Fibroblast of skin of right biceps (primary cell): ENCODE measurements at regions not wholly inside any gene's neighbourhood (a gene's known extent, or its start where the extent isn't known, plus 50 kb on each side); places are given as distances from the start of the nearest gene placed in this dataset.
"Not testable (repeated sequence)": the region's sequence is repeated elsewhere in the genome, so short reads cannot be mapped to it uniquely, and the experiment has no call there.

Experiments
- DNase-seq: peaks from one replicate; pipeline ENCODE4 v3.0.0-alpha.2; 2013

DNA sequence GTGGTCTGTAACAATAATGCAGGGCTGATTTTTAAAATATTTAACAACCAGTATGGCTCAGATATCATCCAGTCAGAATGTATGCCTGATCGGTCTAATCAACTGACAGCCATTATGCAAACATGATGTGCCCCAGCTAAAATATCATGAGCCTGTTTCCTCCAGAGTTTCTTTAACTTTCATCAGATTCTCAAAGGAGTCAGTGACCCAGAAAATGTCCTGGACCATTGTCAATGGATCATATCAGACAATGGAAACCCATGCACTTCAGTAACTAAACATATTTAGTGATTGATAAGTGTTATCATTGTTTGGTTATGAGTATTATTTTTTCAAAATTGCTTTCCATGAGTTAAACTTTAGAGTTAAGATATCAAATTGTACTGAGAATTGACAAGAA lies 173.5 kb downstream of the LMBRD1 start:
- no peak for DNase-seq

DNA sequence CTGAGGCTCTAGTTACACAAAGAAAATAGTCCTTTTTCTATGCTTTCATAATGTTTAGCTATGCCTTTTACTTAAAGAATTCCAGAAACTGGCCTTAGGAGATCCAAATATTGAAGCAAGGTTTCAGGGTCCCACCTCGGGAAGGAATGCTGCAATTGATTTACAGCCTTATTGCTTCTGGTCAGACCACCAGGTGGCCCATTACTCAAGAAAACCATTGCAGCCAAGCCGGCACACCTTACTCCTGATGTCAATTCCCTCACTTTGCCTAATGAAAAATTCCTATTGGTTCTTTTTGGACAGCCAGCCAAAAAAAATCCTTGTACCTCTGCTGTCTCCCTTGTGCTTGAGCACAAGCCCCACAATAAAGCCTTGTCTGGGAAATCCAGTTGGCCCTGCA lies 173.9 kb downstream of the LMBRD1 start:
- DNase-seq = no peak

DNA sequence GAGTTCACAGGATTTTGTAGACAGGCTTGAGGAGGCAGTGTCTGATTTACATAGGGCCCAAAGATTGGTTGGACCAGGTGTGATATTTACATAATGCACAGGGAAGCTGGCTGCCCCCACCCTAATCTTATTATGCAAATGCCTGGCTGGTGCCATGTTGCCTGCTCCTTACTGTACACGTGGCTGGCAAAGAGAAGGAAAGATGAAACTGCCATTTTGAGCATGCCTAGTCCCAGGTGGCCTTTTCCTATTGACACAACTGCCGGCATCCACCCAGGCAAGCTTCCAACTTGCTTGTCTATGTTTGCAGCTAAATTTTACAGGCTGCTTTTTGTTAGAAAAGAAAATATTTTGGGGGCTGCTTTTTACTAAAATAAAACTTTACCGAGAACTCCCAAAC lies 174.6 kb downstream of the LMBRD1 start:
- DNase-seq = no peak

GRCh38 chr6:69617163-69617562 lies 179.6 kb downstream of the LMBRD1 start:
- DNase-seq = no peak

- DNase-seq = no peak
These were observed 186.9 kb downstream of the LMBRD1 start for GRCh38 chr6:69609836-69610472.

- DNase-seq = no peak
These were observed 195.7 kb downstream of the LMBRD1 start for GRCh38 chr6:69601132-69601531.

DNA sequence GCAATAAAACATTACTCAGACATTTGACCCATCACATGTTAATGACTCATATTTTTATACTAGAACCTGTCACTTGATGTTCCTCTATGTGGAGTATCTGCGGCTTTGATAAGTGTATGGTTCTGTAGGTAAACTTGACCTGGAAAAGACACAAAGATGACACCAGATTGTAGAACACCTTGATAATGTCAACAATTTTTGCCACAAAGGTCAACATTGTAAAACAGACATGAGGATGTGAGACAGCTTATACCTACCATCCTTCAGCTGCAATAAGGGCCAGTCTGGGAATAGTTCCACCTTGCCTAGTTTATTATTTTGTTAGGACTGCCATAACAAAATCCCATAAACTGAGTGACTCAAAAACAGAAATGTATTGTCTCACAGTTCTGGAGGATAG lies 202.4 kb downstream of the LMBRD1 start:
- no peak for DNase-seq

DNA sequence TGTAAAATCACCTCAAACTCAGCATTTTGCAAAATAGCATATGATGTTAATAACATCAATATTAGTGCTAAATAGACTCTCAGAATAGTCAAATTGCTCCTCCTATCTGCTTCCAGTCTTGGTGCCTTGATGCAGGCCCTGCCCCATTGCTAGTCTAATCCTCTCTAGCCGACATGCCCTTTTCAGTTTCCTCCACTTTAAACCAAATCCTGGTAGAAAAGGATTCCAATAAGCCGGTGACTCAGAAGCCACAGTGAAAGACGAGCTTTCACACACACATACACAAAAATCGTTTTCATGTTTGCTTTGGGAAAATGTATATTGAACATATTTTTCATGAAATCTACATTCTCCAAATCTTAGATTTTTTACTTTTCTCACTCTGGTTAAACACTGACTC lies 203.1 kb downstream of the LMBRD1 start:
- DNase-seq = peak; percentile 8

- DNase-seq = no peak
These were observed 207.2 kb downstream of the LMBRD1 start for GRCh38 chr6:69589626-69590025.

DNA sequence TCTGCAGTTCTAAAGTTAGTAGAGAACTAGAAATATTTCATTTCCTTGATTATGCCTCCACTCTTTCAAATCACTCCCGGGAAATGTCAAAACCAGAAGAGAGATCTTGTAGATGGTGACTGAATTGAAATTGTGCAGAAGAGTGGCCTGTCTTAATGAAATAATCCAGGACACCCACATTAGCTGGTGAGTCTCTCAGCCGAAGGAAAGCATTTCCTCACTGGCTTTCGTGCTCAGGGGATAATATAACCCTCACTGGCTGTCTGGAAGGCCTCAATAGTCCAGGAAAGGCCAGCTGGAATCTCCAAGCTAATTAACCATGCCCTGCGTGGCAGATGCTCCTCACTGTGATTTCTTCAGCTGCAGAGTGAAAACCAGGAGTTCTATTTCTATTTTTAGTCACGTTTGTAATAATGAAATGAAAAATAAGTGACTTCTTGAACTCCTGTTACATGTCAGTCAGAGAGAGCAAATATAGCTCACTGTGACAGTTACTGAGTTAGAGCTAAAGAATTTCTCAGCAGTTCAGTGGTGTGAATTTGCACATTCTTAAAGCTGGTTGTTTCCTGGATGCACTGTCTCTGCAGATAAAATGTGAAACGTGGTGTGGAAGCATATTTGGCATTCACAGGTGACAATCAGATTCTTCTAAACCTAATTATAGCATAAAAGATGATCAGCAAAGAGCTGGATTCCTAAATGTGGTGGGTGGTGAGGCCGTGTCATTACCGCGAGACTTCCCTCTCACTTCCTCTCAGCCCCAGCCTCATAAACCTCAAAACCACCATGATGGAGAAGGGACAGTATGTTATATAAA lies 211.7 kb downstream of the LMBRD1 start:
- peak; percentile 81 for DNase-seq

DNA sequence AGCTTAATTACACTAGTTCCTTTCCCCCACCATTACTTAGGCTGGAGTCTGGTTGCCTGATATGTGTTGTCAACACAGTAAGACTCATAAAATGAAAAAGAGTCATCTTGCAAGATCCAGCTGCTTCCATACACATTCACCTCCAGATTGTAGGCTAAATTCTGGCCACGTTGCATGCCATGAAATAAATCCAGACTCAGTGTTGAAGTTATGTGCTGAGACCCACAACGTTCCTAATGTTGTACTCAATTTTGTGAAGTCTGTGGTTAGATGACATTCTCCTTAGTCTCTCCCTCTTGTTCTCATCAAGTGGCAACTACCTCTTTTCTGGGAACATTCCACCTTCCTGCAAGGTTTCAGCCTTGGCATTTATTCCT lies 212.3 kb downstream of the LMBRD1 start:
- peak; percentile 92 for DNase-seq

GRCh38 chr6:69581581-69581980 lies 215.2 kb downstream of the LMBRD1 start:
- no peak for DNase-seq

DNA sequence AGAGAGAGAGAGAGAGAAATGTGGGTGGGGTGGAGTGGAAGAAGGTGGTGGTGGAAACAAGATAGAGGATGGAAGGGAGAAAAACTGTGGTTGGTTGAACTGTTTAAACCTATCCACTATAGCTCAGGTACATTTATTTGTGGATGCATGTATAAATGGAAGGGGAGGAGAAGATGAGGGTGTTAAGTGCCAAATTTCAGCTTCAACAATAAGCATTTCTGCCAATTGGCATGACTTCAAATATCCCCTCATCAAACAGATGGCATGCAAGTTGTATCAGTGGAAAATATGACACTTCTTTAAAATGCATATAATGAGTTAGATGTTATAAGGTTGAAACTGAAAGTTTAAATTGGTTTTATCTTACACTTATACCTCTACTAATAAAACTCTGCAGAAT lies 216.1 kb downstream of the LMBRD1 start:
- no peak for DNase-seq

DNA sequence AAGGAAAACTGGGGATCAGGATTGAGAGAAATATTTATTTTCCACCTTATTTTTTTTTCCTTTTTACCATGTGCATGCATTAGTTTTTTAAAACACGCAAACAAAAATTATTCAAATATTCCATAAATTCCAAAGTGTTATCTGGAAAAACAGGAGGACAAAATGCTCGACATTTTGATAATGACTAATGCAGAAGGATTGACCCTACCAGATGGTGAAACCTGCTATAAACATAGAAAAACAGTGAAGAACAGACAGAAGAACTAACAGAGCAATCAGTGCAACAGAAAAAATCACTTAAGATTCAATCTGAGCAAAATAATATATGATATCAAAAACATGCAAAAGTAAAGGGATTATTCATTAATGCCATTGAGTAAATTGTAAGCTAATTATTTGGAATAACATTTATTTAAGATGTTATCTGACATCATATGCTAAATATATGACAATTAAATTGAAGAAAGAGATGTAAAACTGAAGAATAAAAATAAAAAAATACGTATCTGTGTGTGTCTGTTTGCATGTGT lies 218.4 kb downstream of the LMBRD1 start:
- DNase-seq = peak; percentile 45

GRCh38 chr6:69571234-69571633 lies 225.6 kb downstream of the LMBRD1 start:
- DNase-seq = no peak

- peak; percentile 57 for DNase-seq
These were observed 226.7 kb downstream of the LMBRD1 start for GRCh38 chr6:69570106-69570505.

DNA sequence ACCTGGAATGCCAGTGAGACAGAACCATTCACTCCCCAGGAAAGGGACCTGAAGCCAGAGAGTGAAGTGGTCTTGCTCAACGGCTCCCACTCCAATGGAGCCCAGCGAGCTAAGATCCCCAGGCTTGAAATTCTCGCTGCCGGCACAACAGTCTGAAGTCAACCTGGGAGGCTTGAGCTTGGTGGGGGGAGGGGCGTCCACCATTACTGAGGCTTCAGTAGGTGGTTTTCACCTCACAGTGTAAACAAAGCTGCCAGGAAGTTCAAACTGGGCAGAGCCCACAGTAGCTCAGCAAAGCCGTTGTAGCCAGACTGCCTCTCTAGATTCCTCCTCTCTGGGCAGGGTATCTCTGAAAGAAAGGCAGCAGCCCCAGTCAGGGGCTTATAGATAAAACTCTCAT lies 236.2 kb downstream of the LMBRD1 start:
- DNase-seq = not testable (repeated sequence)

- peak; percentile 9 for DNase-seq
These were observed 241.6 kb downstream of the LMBRD1 start for GRCh38 chr6:69555088-69555638.

DNA sequence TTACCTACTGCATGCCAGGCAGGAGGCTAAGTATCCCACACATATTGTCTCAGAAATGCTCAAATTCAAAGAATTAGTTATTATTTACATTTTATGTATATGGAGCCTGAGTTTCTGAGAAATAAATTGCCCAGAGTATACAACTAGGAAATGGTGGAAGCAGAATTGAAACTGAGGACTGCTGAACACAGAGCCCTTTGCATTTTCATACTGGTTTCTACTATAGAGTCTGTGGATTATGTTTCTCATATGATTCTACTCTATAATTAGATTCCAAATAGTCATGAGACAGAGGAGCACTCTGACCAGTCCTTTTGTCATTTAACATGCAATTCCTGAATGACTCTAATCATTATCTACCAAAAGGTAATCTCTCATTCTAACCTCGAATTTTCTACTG lies 254.3 kb downstream of the LMBRD1 start:
- DNase-seq = no peak

- no peak for DNase-seq
These were observed 268.8 kb downstream of the LMBRD1 start for GRCh38 chr6:69527921-69528476.

DNA sequence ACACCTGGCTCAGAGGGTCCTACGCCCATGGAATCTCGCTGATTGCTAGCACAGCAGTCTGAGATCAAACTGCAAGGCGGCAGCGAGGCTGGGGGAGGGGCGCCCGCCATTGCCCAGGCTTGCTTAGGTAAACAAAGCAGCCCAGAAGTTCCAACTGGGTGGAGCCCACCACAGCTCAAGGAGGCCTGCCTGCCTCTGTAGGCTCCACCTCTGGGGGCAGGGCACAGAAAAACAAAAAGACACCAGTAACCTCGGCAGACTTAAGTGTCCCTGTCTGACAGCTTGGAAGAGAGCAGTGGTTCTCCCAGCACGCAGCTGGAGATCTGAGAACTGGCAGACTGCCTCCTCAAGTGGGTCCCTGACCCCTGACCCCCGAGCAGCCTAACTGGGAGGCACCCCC lies 281.3 kb downstream of the LMBRD1 start:
- DNase-seq = not testable (repeated sequence)

- DNase-seq = no peak
These were observed 302.2 kb downstream of the LMBRD1 start for GRCh38 chr6:69494595-69494994.

GRCh38 chr6:69489970-69490369 lies 306.8 kb downstream of the LMBRD1 start:
- DNase-seq = no peak

GRCh38 chr6:69487688-69488087 lies 309.1 kb downstream of the LMBRD1 start:
- no peak for DNase-seq
